Gastrocnemius medialis (tissue), 4 donors: ENCODE measurements at regions not wholly inside any gene's neighbourhood (a gene's known extent, or its start where the extent isn't known, plus 50 kb on each side); places are given as distances from the start of the nearest gene placed in this dataset.

ENCODE experiments used
- CTCF ChIP-seq, 5 experiments: fragments of 450-650 bp in 3 of 5; fragments of 200-600 bp in 2 of 5; sonication (generic) in 2 of 5; IDR thresholded peaks in 4 of 5; conservative IDR thresholded peaks in 1 of 5; 1 replicate in 4 of 5; 2 replicates in 1 of 5; pipeline ENCODE4 v1.5.1; 2016 to 2019; ENCODE audit warnings: antibody characterized with exemption in 5 of 5, mild to moderate bottlenecking in 3 of 5, moderate library complexity in 3 of 5
- POLR2A ChIP-seq, 2 donors: fragments of 450-650 bp; IDR thresholded peaks; one replicate each; pipeline ENCODE4 v1.6.1; 2017; ENCODE audit warnings: antibody characterized with exemption in 2 of 2, mild to moderate bottlenecking in 2 of 2, moderate library complexity in 2 of 2

GRCh38 chr9:38234479-38235170 is 157.9 kb upstream of the ALDH1B1 start:
- TF ChIP-seq POLR2A (IDR thresholded peaks at IDR 0.05) (no peak), CTCF (IDR thresholded peaks at IDR 0.05 in 4 of 5, conservative IDR thresholded peaks at IDR 0.05 in 1 of 5) (no peak)
